ENCODE measurements at regions not wholly inside any gene's neighbourhood (a gene's known extent, or its start where the extent isn't known, plus 50 kb on each side); places are given as distances from the start of the nearest gene placed in this dataset.
A peak's percentile ranks its signal among the peaks of the same experiment; 100 is the strongest.

DNA sequence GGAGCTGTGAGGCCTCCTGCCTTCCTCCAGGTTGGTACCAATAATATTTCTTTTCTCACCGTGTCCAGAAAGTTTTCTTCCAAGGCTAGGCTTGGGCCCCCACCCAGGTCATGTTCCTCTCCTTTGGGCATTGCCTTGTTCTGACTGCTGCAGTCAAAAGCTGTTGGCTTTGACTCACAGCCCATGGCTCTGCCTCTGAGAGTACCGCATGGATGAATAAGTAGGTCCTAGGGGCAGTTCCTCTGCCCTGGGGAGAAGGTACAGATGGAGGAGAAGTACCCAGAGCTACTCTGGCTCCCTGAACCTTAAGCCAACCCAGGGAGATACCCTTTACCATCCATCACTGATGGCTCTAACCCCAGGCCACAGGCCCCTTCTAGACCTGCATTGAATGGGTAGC lies 115.0 kb downstream of the NAV1 start:
- Histone ChIP-seq H3K4ac (ENCODE audit: low read depth in 1 of 2, low read length in 2 of 2) (no peak overlapping the region), H2BK120ac (ENCODE audit: low read depth, low read length) (no peak overlapping the region), H3K36me3 (ENCODE audit: control insufficient read depth in 1 of 2, insufficient read depth in 2 of 2, low read depth in 1 of 2, low read length in 2 of 2) (peaks cover 3 to 24% of the 10 kb centered on the region in 2 experiments), H2AFZ (ENCODE audit: low read depth, low read length) (no peak overlapping the region), H2BK5ac (ENCODE audit: low read depth, low read length, poor library complexity, severe bottlenecking) (no peak overlapping the region), H3K79me1 (replicated peaks; ENCODE audit: low read length, poor library complexity, severe bottlenecking) (peaks cover 36% of the 10 kb centered on the region), H2BK12ac (ENCODE audit: low read length in 2 of 2) (no peak overlapping the region), H2AK5ac (ENCODE audit: low read length, severe bottlenecking) (no peak overlapping the region), H3K18ac (ENCODE audit: low read depth in 1 of 2, low read length in 2 of 2) (no peak overlapping the region), H3K4me2 (ENCODE audit: low read length, poor library complexity, severe bottlenecking) (no peak overlapping the region), H4K8ac (ENCODE audit: low read length) (no peak overlapping the region), H4K91ac (ENCODE audit: low read length) (no peak overlapping the region), H3K23ac (ENCODE audit: low read length in 2 of 2) (no peak overlapping the region), H3K4me1 (ENCODE audit: control insufficient read depth, insufficient read depth, low read depth, low read length) (peaks cover 34% of the 10 kb centered on the region), H3K14ac (ENCODE audit: low read length in 2 of 2) (no peak overlapping the region), H3K27ac (ENCODE audit: low read length, poor library complexity, severe bottlenecking) (no peak overlapping the region), H3K9me3 (ENCODE audit: control insufficient read depth, low read length) (no peaks in the 10 kb centered on the region), H3K27me3 (ENCODE audit: control insufficient read depth in 1 of 2, insufficient read depth in 1 of 2, low read length in 2 of 2) (no peaks in the 10 kb centered on the region), H3K9ac (ENCODE audit: low read length) (peak overlapping the region; percentile 1), H2BK15ac (ENCODE audit: low read depth, poor library complexity, severe bottlenecking) (no peak overlapping the region), H3K4me3 (ENCODE audit: insufficient read depth in 1 of 2, low read depth in 1 of 2, low read length in 2 of 2) (peak overlapping the region in 1 of 2 experiments; percentile 96)
- 86% methylated on average over 2 of the region's 2 CpGs for WGBS
- DNase-seq, result no peak

DNA sequence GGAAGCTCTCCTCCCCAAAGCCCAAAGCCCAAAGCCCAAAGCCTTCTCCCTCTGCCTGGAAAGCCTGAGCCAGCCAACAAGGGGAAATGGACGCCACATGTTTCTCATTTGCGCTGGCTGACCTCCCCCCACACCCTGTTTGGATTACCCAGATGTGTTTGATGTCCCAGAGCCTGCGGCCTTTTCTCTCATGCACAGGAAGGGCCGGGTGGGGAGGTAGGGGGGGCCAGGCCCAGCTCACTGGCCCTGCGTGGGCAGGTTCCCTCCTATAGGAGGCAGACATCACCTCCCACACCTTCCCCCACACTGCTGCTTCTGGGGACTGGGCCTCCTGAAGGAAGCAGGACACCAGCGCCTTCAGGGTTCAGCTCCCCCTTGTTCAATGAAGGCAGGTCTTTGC lies 116.3 kb downstream of the NAV1 start:
- Histone ChIP-seq H3K4me1 (ENCODE audit: control insufficient read depth, insufficient read depth, low read depth, low read length) (peaks cover 27% of the 10 kb centered on the region), H2BK12ac (ENCODE audit: low read length in 2 of 2) (no peak overlapping the region), H2BK120ac (ENCODE audit: low read depth, low read length) (no peak overlapping the region), H2AFZ (ENCODE audit: low read depth, low read length) (no peak overlapping the region), H3K4ac (ENCODE audit: low read depth in 1 of 2, low read length in 2 of 2) (no peak overlapping the region), H4K8ac (ENCODE audit: low read length) (no peak overlapping the region), H3K27ac (ENCODE audit: low read length, poor library complexity, severe bottlenecking) (no peak overlapping the region), H3K4me3 (ENCODE audit: insufficient read depth in 1 of 2, low read depth in 1 of 2, low read length in 2 of 2) (peak overlapping the region in 1 of 2 experiments; percentile 54), H3K9ac (ENCODE audit: low read length) (peak overlapping the region; percentile 49), H3K27me3 (ENCODE audit: control insufficient read depth in 1 of 2, insufficient read depth in 1 of 2, low read length in 2 of 2) (no peaks in the 10 kb centered on the region), H2BK15ac (ENCODE audit: low read depth, poor library complexity, severe bottlenecking) (no peak overlapping the region), H3K14ac (ENCODE audit: low read length in 2 of 2) (no peak overlapping the region), H4K91ac (ENCODE audit: low read length) (no peak overlapping the region), H3K79me1 (replicated peaks; ENCODE audit: low read length, poor library complexity, severe bottlenecking) (peaks cover 40% of the 10 kb centered on the region), H3K18ac (ENCODE audit: low read depth in 1 of 2, low read length in 2 of 2) (no peak overlapping the region), H3K23ac (ENCODE audit: low read length in 2 of 2) (no peak overlapping the region), H2AK5ac (ENCODE audit: low read length, severe bottlenecking) (no peak overlapping the region), H2BK5ac (ENCODE audit: low read depth, low read length, poor library complexity, severe bottlenecking) (no peak overlapping the region), H3K4me2 (ENCODE audit: low read length, poor library complexity, severe bottlenecking) (no peak overlapping the region), H3K36me3 (ENCODE audit: control insufficient read depth in 1 of 2, insufficient read depth in 2 of 2, low read depth in 1 of 2, low read length in 2 of 2) (peaks cover 9 to 32% of the 10 kb centered on the region in 2 experiments), H3K9me3 (ENCODE audit: control insufficient read depth, low read length) (no peaks in the 10 kb centered on the region)
- WGBS, result 56% methylated on average over 6 of the region's 6 CpGs
- peak; percentile 75 for DNase-seq

GRCh38 chr1:201655910-201656309 lies 117.0 kb downstream of the NAV1 start:
- H3K9me3 ChIP-seq (ENCODE audit: control insufficient read depth, low read length), result no peaks in the 10 kb centered on the region
- peaks cover 40% of the 10 kb centered on the region for H3K79me1 ChIP-seq (replicated peaks; ENCODE audit: low read length, poor library complexity, severe bottlenecking)
- H2BK120ac ChIP-seq (ENCODE audit: low read depth, low read length), result no peak overlapping the region
- no peak overlapping the region for H4K91ac ChIP-seq (ENCODE audit: low read length)
- 96% methylated on average over 4 of the region's 4 CpGs for WGBS
- H3K4me1 ChIP-seq (ENCODE audit: control insufficient read depth, insufficient read depth, low read depth, low read length), result peaks cover 22% of the 10 kb centered on the region
- H3K18ac ChIP-seq (ENCODE audit: low read depth in 1 of 2, low read length in 2 of 2), result no peak overlapping the region
- H3K4ac ChIP-seq (ENCODE audit: low read depth in 1 of 2, low read length in 2 of 2), result no peak overlapping the region
- no peak for DNase-seq
- no peak overlapping the region for H2BK15ac ChIP-seq (ENCODE audit: low read depth, poor library complexity, severe bottlenecking)
- no peak overlapping the region for H4K8ac ChIP-seq (ENCODE audit: low read length)
- peak overlapping the region; percentile 49 for H3K9ac ChIP-seq (ENCODE audit: low read length)
- H3K23ac ChIP-seq (ENCODE audit: low read length in 2 of 2), result no peak overlapping the region
- H3K4me3 ChIP-seq (ENCODE audit: insufficient read depth in 1 of 2, low read depth in 1 of 2, low read length in 2 of 2), result peak overlapping the region in 1 of 2 experiments; percentile 54
- H3K4me2 ChIP-seq (ENCODE audit: low read length, poor library complexity, severe bottlenecking), result no peak overlapping the region
- H2AK5ac ChIP-seq (ENCODE audit: low read length, severe bottlenecking), result no peak overlapping the region
- no peak overlapping the region for H2AFZ ChIP-seq (ENCODE audit: low read depth, low read length)
- H3K27ac ChIP-seq (ENCODE audit: low read length, poor library complexity, severe bottlenecking), result no peak overlapping the region
- no peak overlapping the region for H2BK12ac ChIP-seq (ENCODE audit: low read length in 2 of 2)
- H3K36me3 ChIP-seq (ENCODE audit: control insufficient read depth in 1 of 2, insufficient read depth in 2 of 2, low read depth in 1 of 2, low read length in 2 of 2), result peaks cover 11 to 39% of the 10 kb centered on the region in 2 experiments
- H3K27me3 ChIP-seq (ENCODE audit: control insufficient read depth in 1 of 2, insufficient read depth in 1 of 2, low read length in 2 of 2), result no peaks in the 10 kb centered on the region
- H3K14ac ChIP-seq (ENCODE audit: low read length in 2 of 2), result no peak overlapping the region
- no peak overlapping the region for H2BK5ac ChIP-seq (ENCODE audit: low read depth, low read length, poor library complexity, severe bottlenecking)

- Histone ChIP-seq H3K4me2 (ENCODE audit: low read length, poor library complexity, severe bottlenecking) (no peak overlapping the region), H3K9me3 (ENCODE audit: control insufficient read depth, low read length) (no peaks in the 10 kb centered on the region), H3K14ac (ENCODE audit: low read length in 2 of 2) (no peak overlapping the region), H3K4me3 (ENCODE audit: insufficient read depth in 1 of 2, low read depth in 1 of 2, low read length in 2 of 2) (peak overlapping the region in 1 of 2 experiments; percentile 34), H2BK12ac (ENCODE audit: low read length in 2 of 2) (peak overlapping the region in 1 of 2 experiments; percentile 29), H3K27me3 (ENCODE audit: control insufficient read depth in 1 of 2, insufficient read depth in 1 of 2, low read length in 2 of 2) (no peaks in the 10 kb centered on the region), H2AFZ (ENCODE audit: low read depth, low read length) (no peak overlapping the region), H3K18ac (ENCODE audit: low read depth in 1 of 2, low read length in 2 of 2) (peak overlapping the region in 1 of 2 experiments; percentile 54), H3K4me1 (ENCODE audit: control insufficient read depth, insufficient read depth, low read depth, low read length) (peaks cover 18% of the 10 kb centered on the region), H3K36me3 (ENCODE audit: control insufficient read depth in 1 of 2, insufficient read depth in 2 of 2, low read depth in 1 of 2, low read length in 2 of 2) (peaks cover 11 to 44% of the 10 kb centered on the region in 2 experiments), H4K91ac (ENCODE audit: low read length) (no peak overlapping the region), H3K9ac (ENCODE audit: low read length) (no peak overlapping the region), H4K8ac (ENCODE audit: low read length) (no peak overlapping the region), H2AK5ac (ENCODE audit: low read length, severe bottlenecking) (no peak overlapping the region), H2BK120ac (ENCODE audit: low read depth, low read length) (no peak overlapping the region), H3K27ac (ENCODE audit: low read length, poor library complexity, severe bottlenecking) (no peak overlapping the region), H2BK15ac (ENCODE audit: low read depth, poor library complexity, severe bottlenecking) (peak overlapping the region; percentile 16), H3K4ac (ENCODE audit: low read depth in 1 of 2, low read length in 2 of 2) (no peak overlapping the region), H3K23ac (ENCODE audit: low read length in 2 of 2) (peak overlapping the region in 1 of 2 experiments; percentile 89), H3K79me1 (replicated peaks; ENCODE audit: low read length, poor library complexity, severe bottlenecking) (peaks cover 40% of the 10 kb centered on the region), H2BK5ac (ENCODE audit: low read depth, low read length, poor library complexity, severe bottlenecking) (no peak overlapping the region)
- DNase-seq, result peak; percentile 76
- 73% methylated on average over 8 of the region's 8 CpGs for WGBS
Measured at GRCh38 chr1:201656311-201657032, 117.5 kb downstream of the NAV1 start.

Data from mesenchymal stem cell (in vitro differentiated cells and primary cell).